ENCODE measurements at regions not wholly inside any gene's neighbourhood (a gene's known extent, or its start where the extent isn't known, plus 50 kb on each side); places are given as distances from the start of the nearest gene placed in this dataset.

DNA sequence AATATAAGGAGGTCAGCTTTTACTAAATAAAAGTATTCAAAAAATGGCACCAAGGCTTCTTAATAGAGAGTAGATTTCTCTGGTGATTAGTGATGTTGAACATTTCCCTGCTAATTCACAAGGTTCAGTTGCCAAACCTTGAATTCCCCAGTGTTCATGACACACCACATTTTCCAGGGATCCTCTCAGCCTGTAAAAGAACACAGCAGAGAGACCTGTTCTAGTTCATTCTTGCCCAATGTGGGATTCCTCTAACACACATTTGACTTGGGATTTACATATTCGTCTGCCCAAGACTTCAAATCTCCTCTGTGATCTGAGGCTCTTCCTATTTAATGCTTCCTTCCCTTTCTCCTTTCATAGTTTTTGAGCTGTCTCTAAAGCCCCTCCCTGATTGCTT is 273.2 kb upstream of the CDH9 start:
- TF ChIP-seq, protein P1, sequence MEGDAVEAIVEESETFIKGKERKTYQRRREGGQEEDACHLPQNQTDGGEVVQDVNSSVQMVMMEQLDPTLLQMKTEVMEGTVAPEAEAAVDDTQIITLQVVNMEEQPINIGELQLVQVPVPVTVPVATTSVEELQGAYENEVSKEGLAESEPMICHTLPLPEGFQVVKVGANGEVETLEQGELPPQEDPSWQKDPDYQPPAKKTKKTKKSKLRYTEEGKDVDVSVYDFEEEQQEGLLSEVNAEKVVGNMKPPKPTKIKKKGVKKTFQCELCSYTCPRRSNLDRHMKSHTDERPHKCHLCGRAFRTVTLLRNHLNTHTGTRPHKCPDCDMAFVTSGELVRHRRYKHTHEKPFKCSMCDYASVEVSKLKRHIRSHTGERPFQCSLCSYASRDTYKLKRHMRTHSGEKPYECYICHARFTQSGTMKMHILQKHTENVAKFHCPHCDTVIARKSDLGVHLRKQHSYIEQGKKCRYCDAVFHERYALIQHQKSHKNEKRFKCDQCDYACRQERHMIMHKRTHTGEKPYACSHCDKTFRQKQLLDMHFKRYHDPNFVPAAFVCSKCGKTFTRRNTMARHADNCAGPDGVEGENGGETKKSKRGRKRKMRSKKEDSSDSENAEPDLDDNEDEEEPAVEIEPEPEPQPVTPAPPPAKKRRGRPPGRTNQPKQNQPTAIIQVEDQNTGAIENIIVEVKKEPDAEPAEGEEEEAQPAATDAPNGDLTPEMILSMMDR (IDR thresholded peaks at IDR 0.05), result no peak
- TF ChIP-seq ZFX (IDR thresholded peaks at IDR 0.05; ENCODE audit: borderline replicate concordance), result no peak
